Effector memory CD4-positive, alpha-beta T cell (primary cell): ENCODE measurements at regions not wholly inside any gene's neighbourhood (a gene's known extent, or its start where the extent isn't known, plus 50 kb on each side); places are given as distances from the start of the nearest gene placed in this dataset.

Experiments
- DNase-seq, 3 donors: peaks; one replicate each; pipeline ENCODE4 v3.0.0-alpha.2; 2020
- H3K27ac ChIP-seq: 2 replicates; pipeline ENCODE4 v1.7.0; 2013; ENCODE audit warnings: mild to moderate bottlenecking, low read length, moderate library complexity; ENCODE audit not compliant: insufficient read depth, poor library complexity, severe bottlenecking
- H3K27me3 ChIP-seq: replicated peaks from 2 replicates; pipeline ENCODE4 v1.7.0; 2013; ENCODE audit warnings: mild to moderate bottlenecking, low read length; ENCODE audit not compliant: insufficient read depth, control insufficient read depth, poor library complexity, severe bottlenecking
- H3K36me3 ChIP-seq: 2 replicates; pipeline ENCODE4 v1.7.0; 2013; ENCODE audit warnings: mild to moderate bottlenecking, low read length, moderate library complexity; ENCODE audit not compliant: control insufficient read depth, insufficient read depth
- H3K4me1 ChIP-seq: 2 replicates; pipeline ENCODE4 v1.7.0; 2013; ENCODE audit warnings: low read length, mild to moderate bottlenecking; ENCODE audit not compliant: control insufficient read depth, insufficient read depth, poor library complexity, severe bottlenecking
- H3K4me3 ChIP-seq: 2 replicates; pipeline ENCODE4 v1.7.0; 2013; ENCODE audit warnings: low read length, low read depth, mild to moderate bottlenecking; ENCODE audit not compliant: insufficient read depth, poor library complexity, severe bottlenecking
- H3K9me3 ChIP-seq: 2 replicates; pipeline ENCODE4 v1.7.0; 2013; ENCODE audit warnings: mild to moderate bottlenecking, low read length, moderate library complexity; ENCODE audit not compliant: control insufficient read depth

- Histone ChIP-seq H3K9me3 (no peaks in the 10 kb centered on the region), H3K27me3 (no peaks in the 10 kb centered on the region), H3K27ac (no peak overlapping the region), H3K4me3 (no peak overlapping the region), H3K4me1 (no peaks in the 10 kb centered on the region), H3K36me3 (no peaks in the 10 kb centered on the region)
- DNase-seq, result no peak
Observed at GRCh38 chr10:64076322-64076940, 555.2 kb downstream of the REEP3 start.

GRCh38 chr10:64079341-64079740 lies 558.1 kb downstream of the REEP3 start:
- Histone ChIP-seq H3K4me1 (no peaks in the 10 kb centered on the region), H3K9me3 (no peaks in the 10 kb centered on the region), H3K36me3 (no peaks in the 10 kb centered on the region), H3K4me3 (no peak overlapping the region), H3K27me3 (no peaks in the 10 kb centered on the region), H3K27ac (no peak overlapping the region)
- no peak for DNase-seq

GRCh38 chr10:64080071-64080470 lies 558.9 kb downstream of the REEP3 start:
- H3K4me3 ChIP-seq, result no peak overlapping the region
- H3K36me3 ChIP-seq, result no peaks in the 10 kb centered on the region
- H3K4me1 ChIP-seq, result no peaks in the 10 kb centered on the region
- H3K9me3 ChIP-seq, result no peaks in the 10 kb centered on the region
- no peak overlapping the region for H3K27ac ChIP-seq
- DNase-seq, result no peak
- H3K27me3 ChIP-seq, result no peaks in the 10 kb centered on the region

GRCh38 chr10:64081947-64082482 lies 560.8 kb downstream of the REEP3 start:
- H3K27ac ChIP-seq, result no peak overlapping the region
- no peaks in the 10 kb centered on the region for H3K9me3 ChIP-seq
- H3K4me1 ChIP-seq, result no peaks in the 10 kb centered on the region
- H3K27me3 ChIP-seq, result no peaks in the 10 kb centered on the region
- no peaks in the 10 kb centered on the region for H3K36me3 ChIP-seq
- H3K4me3 ChIP-seq, result no peak overlapping the region
- no peak for DNase-seq

- H3K27me3 ChIP-seq, result no peaks in the 10 kb centered on the region
- no peak overlapping the region for H3K4me3 ChIP-seq
- no peaks in the 10 kb centered on the region for H3K9me3 ChIP-seq
- no peak for DNase-seq
- H3K4me1 ChIP-seq, result no peaks in the 10 kb centered on the region
- no peak overlapping the region for H3K27ac ChIP-seq
- no peaks in the 10 kb centered on the region for H3K36me3 ChIP-seq
Observed at GRCh38 chr10:64086083-64086767, 565.0 kb downstream of the REEP3 start.

GRCh38 chr10:64089648-64090047 lies 568.4 kb downstream of the REEP3 start:
- Histone ChIP-seq H3K27me3 (no peaks in the 10 kb centered on the region), H3K36me3 (no peaks in the 10 kb centered on the region), H3K27ac (no peak overlapping the region), H3K9me3 (no peaks in the 10 kb centered on the region), H3K4me1 (no peaks in the 10 kb centered on the region), H3K4me3 (no peak overlapping the region)
- no peak for DNase-seq

- Histone ChIP-seq H3K27ac (no peak overlapping the region), H3K4me1 (no peaks in the 10 kb centered on the region)
- DNase-seq, result no peak
Observed at GRCh38 chr10:64090865-64091264, 569.7 kb downstream of the REEP3 start.

GRCh38 chr10:64091897-64092296 lies 570.7 kb downstream of the REEP3 start:
- Histone ChIP-seq H3K36me3 (no peaks in the 10 kb centered on the region), H3K9me3 (no peaks in the 10 kb centered on the region), H3K27me3 (no peaks in the 10 kb centered on the region), H3K4me1 (no peaks in the 10 kb centered on the region), H3K27ac (no peak overlapping the region), H3K4me3 (no peak overlapping the region)
- DNase-seq, result no peak

More at GRCh38 chr10:64090865-64091264, 569.7 kb downstream of the REEP3 start:
- Histone ChIP-seq H3K4me3 (no peak overlapping the region), H3K9me3 (no peaks in the 10 kb centered on the region), H3K27me3 (no peaks in the 10 kb centered on the region), H3K36me3 (no peaks in the 10 kb centered on the region)

GRCh38 chr10:64093304-64093703 lies 572.1 kb downstream of the REEP3 start:
- Histone ChIP-seq H3K36me3 (no peaks in the 10 kb centered on the region), H3K4me3 (no peak overlapping the region), H3K27me3 (no peaks in the 10 kb centered on the region), H3K27ac (no peak overlapping the region), H3K4me1 (no peaks in the 10 kb centered on the region), H3K9me3 (no peaks in the 10 kb centered on the region)
- DNase-seq, result no peak

- no peak overlapping the region for H3K27ac ChIP-seq
- no peaks in the 10 kb centered on the region for H3K9me3 ChIP-seq
- DNase-seq, result no peak
- H3K4me3 ChIP-seq, result no peak overlapping the region
- H3K4me1 ChIP-seq, result no peaks in the 10 kb centered on the region
- no peaks in the 10 kb centered on the region for H3K36me3 ChIP-seq
- no peaks in the 10 kb centered on the region for H3K27me3 ChIP-seq
Observed at GRCh38 chr10:64093946-64094535, 572.8 kb downstream of the REEP3 start.
